HG03066 (cell line): ENCODE measurements at regions not wholly inside any gene's neighbourhood (a gene's known extent, or its start where the extent isn't known, plus 50 kb on each side); places are given as distances from the start of the nearest gene placed in this dataset.
A peak's percentile ranks its signal among the peaks of the same experiment; 100 is the strongest.

Experiments
- ATAC-seq: cut with Tn5 transposase; IDR thresholded peaks from one replicate; pipeline ENCODE4 v1.9.1; 2021; ENCODE audit warnings: low read depth; ENCODE audit not compliant: unreplicated experiment

GRCh38 chr5:35325836-35326235 is 95.5 kb upstream of the PRLR start:
- ATAC-seq = no peak

DNA sequence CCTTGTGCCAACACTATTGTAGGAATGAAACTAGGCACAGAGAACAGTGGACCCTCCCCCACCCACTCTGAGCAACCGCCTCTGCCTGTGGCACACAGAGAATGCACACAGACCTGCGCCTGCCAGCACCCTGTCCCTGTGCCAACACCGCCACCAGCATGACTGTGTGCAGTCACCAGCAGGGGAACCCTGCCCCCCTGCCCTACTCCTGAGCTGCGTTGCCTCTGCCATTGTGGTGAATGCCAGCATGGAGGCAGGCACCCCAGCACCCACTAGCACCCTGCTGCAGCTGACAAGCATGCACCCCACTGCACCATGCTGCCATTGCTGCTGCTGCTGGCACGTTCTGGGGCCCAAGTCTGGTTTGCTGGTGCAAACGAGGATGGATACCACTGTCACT is 94.4 kb upstream of the PRLR start:
- no peak for ATAC-seq

GRCh38 chr5:35324201-35324600 is 93.9 kb upstream of the PRLR start:
- ATAC-seq = no peak

- peak; percentile 4 for ATAC-seq
Observed at GRCh38 chr5:35320029-35320428, 89.7 kb upstream of the PRLR start.

- ATAC-seq = peak; percentile 98
Observed at GRCh38 chr5:35319333-35320002, 89.2 kb upstream of the PRLR start.

GRCh38 chr5:35317586-35317985 is 87.3 kb upstream of the PRLR start:
- ATAC-seq = no peak

DNA sequence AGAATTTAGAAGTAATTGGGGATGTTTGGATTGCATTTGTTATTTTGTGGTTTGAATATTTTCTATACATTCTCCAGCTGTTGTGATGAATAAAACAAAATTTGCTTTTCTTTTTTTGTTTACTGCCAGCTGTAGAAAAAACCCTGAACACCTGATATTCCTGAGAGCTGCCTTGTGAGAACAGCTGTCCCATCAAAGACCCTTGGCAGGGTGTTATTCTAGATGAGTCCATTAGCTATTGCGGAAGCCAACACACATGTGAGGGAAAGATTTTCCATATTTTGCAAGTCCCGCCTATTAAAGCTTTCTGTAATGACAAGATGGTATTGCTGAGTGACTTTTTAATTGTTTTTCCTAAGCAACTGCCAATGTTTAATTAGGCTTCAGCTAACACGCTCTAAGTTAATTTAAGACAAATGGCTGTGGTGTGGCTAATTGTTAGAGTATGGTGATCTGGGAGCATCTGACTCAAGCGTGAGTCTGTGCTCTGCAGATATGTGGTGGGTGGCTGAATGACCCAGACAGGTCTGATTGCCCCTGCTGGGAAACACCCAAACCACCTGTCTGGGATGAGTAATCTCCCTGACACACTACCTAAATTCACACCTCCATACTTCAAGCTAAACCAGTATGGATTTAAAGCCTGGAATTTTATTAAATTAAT is 86.5 kb upstream of the PRLR start:
- no peak for ATAC-seq

DNA sequence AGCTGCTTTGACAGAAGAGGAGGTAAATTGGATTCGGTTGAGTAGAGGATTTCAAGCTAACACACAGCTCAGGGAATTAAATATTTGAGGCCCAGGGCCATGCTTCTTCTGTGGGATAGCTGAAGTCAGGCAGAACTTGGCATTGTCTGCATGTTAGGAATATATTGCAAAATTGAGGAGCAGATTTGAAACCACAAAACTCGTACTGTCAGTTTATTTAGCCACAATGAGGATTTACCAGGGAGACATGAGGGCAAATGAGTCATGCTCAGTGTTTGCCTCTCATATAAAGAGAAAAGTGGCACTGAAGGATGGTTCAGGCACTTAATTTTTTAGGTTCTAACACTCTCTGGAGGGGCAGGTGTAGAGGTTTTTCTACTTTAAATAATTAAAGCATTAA is 83.0 kb upstream of the PRLR start:
- ATAC-seq = no peak

DNA sequence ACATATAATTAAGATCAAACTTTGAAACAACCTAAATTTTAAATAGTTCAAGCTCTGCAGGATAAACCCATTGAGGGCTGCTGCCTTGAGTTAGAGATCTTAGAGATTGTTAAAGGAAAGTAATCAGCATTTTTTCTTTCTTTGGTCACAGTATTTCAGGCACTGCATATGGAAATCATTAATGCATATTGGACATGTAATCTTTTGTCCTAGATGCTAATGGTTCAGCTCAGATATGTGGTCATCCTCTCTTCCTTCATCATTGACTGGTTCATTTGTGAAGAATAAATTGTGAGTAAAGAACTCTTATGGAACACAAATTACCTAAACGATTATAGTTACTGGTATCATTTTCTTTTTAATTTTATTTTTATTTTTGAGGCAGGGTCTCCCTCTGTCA is 82.0 kb upstream of the PRLR start:
- ATAC-seq = no peak

- ATAC-seq = no peak
Observed at GRCh38 chr5:35309365-35310130, 79.3 kb upstream of the PRLR start.

- no peak for ATAC-seq
Observed at GRCh38 chr5:35308421-35308820, 78.1 kb upstream of the PRLR start.

GRCh38 chr5:35306716-35307365 is 76.6 kb upstream of the PRLR start:
- no peak for ATAC-seq

GRCh38 chr5:35305336-35306020 is 75.2 kb upstream of the PRLR start:
- ATAC-seq = no peak

DNA sequence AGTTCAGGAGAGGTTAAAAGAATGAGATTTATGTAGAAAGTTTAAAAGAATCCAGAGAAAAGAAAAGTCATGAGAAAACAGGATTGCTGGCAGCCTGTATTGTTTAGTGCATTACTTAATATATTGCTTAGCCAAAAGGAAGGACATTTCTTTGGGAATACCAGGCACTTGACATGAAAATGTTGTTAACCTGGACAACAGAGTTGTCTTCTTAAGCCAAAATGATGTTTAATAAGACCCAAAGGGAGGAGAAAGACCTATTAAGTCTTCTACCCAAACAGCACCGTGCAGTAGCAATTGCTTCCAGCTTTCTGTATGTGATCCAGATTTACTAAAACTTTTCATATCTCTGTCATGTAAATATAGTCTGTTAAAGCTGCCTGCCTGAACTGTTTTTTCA is 74.0 kb upstream of the PRLR start:
- ATAC-seq = no peak

DNA sequence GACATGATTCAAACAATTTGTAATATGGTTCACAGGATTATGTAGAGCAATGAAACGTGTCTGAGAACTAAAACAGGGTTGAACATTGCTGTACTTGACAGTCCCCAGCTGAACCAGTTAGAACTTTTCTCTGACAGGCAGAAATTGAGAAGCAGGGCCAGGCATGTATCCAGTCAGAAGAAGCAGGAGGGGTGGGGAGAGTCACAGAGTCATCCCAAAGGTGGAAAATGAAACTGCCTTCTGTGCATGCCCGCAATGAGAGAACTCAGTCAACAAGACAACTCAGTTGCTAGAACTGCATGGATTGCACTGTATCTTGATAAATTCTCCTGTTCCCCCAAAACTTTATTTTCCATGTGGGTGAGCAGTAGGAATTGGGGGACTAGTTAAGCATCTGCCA is 72.9 kb upstream of the PRLR start:
- peak; percentile 34 for ATAC-seq

DNA sequence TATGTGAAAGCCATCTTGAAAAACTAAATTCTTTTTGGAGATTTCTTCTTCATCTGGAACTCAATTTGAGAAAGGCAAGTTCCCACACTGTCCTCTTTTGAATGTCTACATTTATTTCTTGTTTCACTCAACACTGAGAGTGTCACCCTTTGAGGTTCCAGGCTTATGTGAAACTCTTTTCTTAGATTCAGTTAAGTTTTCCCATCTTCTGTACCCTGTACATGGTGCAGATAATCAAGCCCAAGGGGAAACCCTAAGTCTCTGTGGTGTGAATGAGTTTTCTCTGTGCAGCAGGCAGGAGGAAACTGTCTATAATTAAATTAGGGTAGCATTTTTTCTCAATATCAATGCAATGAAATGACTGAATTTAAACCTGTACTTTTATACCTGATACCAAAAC is 72.3 kb upstream of the PRLR start:
- ATAC-seq = peak; percentile 96

GRCh38 chr5:35297755-35298154 is 67.5 kb upstream of the PRLR start:
- no peak for ATAC-seq

DNA sequence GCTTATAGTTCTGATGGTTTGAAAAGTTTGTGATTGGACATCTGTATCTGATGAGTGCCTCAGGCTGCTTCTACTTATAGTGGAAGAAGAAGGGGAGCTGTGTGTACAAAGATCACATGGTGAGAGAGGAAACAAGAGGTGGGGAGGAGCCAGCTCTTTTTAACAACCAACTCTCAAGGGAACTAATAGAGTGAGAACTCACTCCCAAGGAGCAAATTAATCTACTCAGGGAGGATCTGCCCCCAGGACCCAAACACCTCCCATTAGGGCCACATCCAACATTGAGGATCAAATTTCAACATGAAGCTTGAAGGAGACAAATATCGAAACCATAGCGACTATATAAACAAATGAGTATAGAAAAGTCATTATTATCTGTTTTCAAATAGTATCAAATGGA is 64.7 kb upstream of the PRLR start:
- ATAC-seq = no peak

- ATAC-seq = no peak
Observed at GRCh38 chr5:35294017-35294416, 63.7 kb upstream of the PRLR start.

GRCh38 chr5:35285435-35285834 is 55.1 kb upstream of the PRLR start:
- no peak for ATAC-seq

DNA sequence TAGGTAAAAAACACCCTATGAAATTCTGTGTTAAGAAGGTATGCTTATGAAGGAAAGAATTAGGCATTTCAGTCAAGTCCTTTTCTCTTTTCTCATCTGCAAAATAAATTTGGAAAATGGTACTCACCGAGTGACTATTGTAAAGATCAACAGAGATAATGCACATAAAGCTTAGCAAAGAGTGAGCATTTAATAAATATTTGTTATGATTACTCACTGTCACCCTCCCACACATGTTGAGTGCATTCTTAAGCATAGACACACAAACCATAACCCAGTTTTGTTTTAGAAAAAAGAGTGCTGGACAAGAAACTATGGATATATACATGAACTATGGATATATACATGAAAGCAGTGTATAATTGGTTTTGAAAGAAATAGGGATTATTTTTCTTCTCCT is 54.7 kb upstream of the PRLR start:
- no peak for ATAC-seq
